ENCODE measurements at regions not wholly inside any gene's neighbourhood (a gene's known extent, or its start where the extent isn't known, plus 50 kb on each side); places are given as distances from the start of the nearest gene placed in this dataset.
A peak's percentile ranks its signal among the peaks of the same experiment; 100 is the strongest.
"Not testable (repeated sequence)": the region's sequence is repeated elsewhere in the genome, so short reads cannot be mapped to it uniquely, and the experiment has no call there.

DNA sequence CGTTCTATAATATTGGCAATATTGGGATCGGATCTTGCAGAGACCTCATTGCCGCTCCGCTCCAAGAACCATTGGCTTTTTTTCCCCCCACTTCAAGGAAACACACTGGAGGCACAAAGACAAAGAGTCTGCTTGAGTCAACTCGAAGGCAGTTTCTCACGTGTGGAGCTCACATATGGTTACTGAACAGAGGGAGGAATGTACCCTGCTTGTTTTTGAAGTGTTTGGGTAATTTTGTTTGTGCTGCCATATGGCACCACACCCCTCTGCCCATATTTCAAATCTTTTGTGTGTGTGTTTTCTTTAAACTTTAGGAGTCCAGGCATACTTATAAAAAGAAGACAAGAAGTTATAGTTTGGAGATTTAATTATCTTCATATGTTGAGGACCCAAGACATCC, 595.9 kb downstream of the DTWD2 start:
- no peak for DNase-seq (ENCODE audit: low read depth, low spot score)

DNA sequence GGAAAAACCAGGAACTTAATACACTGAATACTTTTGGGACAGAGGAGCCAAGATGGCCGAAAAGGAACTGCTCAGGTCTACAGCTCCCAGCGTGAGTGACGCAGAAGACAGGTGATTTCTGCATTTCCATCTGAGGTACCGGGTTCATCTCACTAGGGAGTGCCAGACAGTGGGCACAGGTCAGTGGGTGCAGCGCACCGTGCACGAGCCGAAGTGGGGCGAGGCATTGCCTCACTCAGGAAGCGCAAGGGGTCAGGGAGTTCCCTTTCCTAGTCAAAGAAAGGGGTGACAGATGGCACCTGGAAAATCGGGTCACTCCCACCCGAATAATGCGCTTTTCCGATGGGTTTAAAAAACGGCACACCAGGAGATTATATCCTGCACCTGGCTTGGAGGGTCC, 605.4 kb downstream of the DTWD2 start:
- not testable (repeated sequence) for DNase-seq (ENCODE audit: low read depth, low spot score)

DNA sequence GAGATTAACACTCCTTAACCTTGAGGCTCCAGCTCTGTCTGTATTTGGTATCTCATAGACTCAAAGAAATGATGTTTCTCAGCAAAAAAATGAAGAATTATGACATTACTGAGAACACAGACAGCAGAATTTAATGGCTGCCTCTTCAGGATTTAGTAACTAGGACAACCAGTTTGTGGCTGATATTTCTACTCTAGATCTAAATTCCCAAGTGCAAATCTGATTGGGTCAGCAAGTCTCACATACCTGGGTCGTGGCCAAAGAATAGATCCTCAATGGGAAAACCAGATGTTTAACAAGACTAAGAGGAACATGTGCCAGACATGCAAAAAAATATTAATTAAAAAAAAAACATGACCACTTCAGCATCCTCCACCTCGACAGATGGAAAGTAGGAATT, 608.9 kb downstream of the DTWD2 start:
- no peak for DNase-seq (ENCODE audit: low read depth, low spot score)

DNA sequence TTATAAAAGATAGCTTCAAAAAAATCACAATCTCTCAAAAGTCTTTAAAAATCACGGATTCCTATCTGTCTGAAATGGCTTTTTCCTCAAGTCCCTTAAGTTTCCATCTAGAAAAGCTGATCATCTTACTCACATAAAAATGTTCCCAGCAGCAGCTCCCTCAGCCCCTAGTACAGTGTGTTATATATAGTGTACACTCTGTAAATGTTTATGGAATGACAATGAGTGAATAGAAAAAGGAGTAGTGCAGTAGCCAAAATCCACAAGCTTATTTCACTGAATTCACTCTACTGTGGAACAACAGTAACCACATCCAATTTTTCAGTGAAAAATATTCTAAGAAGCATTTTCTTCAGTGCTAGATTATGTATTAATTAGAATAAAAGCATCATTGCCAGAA, 609.4 kb downstream of the DTWD2 start:
- no peak for DNase-seq (ENCODE audit: low read depth, low spot score)

DNA sequence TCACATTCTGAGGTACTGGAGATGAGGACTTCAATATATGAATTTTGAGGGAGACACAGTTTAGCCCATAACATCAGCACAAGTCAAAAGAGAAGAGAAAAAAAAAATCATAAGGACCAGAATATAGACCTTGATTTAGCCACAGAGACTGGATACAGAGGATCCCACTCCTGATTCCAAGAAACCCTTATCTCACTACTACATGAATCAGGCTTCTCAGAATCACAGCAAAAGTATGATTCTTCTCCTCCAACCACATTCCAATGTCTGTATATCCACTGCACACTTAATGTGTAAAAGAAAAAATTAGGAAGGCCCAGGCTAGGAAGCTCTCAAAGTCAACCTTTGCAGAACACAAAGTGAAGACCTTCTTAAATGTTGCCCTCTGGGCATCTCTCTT, 610.9 kb downstream of the DTWD2 start:
- no peak for DNase-seq (ENCODE audit: low read depth, low spot score)

DNA sequence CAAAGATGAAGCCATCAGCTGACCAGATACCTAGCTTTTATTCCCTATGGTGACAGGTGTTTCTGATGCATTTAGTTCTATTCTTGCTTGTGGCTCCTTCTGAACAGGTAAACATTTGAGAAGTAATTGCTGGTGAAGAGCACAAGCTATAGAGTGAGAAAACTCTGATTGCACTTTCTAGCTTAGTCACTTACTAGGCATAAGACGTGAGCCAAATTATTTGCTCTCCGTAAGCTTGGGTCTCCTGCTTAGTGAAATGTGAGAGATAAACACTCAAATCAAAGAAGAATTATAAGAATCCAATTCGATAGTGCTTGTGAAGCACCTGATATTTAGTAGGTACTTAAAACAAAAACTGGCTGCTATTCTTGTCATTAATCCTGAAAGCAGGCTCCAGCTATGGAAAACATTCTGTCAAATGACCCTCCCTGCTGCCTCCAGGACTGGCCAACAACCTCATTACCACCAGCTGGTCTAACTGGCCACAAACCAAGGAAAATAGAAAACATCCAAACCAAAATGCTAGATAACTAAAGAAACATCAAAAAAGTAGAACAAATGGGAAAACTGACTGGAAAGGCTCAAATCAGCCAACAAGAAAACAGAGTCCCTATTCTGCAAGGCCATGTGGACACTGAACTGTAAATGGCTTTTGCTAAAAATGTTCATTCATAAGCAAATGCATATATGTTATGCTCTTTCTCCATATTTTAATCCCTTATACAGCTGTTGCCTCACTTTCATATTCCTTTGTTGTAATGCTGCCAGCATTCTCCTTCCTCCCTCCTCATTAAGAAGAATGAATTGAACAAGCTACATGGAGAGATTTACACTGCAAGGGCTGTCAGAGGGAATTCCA, 616.1 kb downstream of the DTWD2 start:
- no peak for DNase-seq (ENCODE audit: low read depth, low spot score)

DNA sequence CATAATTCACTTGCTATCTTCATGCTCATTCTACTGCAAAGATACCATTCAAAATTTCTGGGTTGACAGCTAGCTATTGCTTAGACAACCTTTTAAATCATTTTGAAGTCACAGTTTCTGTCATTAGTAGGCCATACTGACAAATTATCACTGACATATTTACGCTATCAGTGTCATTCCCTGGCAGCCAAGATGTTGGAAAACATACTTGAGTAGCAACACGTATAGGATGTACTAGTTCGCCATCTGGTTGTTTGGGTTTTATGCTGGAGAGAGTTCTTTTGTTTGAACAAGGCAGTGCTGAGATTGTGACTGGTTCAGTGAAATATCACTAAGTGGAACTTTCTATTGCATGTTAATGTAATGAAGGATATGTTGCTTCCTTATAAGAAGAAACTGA, 621.9 kb downstream of the DTWD2 start:
- no peak for DNase-seq (ENCODE audit: low read depth, low spot score)

DNA sequence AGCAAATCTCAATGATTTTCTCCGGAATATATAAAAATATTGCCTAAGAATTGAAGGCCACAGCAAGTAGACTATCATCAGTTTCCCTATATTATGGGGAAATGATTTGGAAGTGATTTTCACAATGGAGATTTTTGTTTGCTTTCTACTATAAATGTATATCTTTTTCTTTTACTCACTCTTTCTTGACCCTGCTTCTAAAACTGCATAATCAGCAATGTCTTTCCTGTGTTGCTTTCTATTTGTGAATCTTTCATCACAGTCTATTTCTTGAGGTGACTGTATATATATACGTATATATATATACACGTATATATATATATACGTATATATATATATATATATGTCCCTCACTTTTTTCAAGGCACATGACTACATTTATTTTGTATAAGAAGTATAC, 622.6 kb downstream of the DTWD2 start:
- DNase-seq (ENCODE audit: low read depth, low spot score), result no peak

DNA sequence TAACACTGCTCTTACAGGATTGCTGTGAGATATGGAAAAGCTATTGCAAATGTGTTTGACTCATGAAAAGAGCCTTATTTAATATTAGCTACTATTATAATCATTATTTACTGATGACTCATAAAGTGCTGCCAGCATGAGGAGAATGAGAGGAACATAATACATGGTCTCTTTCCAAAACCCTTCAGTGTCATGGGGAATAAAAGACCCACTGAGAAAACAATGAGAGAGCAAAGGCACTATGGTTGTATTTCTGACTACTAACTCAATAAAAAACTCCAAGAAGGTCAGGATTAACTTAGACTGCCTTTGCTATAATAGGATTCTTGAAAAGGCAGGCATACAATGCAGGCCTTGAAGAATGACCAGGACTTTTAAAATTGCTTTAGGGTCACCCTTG, 633.5 kb downstream of the DTWD2 start:
- DNase-seq (ENCODE audit: low read depth, low spot score), result peak; percentile 29

DNA sequence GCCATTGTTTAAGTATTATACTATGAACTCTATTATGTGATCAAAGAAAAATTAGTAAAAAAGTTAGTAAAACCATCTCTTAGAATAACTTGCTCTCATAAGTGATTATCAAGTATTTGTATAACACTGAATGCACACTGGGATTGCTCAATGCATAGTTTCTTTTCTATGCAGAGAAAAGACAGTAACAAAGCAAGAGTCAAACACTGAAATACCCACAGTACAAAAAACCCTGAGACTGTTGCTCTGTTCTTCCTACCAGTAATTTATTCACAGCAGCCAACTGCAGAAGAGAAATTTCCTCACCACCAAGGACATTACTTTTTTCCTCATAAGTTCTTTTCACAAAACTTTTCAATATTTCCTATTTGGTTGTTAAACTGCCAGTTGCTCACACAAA, 634.4 kb downstream of the DTWD2 start:
- no peak for DNase-seq (ENCODE audit: low read depth, low spot score)

DNA sequence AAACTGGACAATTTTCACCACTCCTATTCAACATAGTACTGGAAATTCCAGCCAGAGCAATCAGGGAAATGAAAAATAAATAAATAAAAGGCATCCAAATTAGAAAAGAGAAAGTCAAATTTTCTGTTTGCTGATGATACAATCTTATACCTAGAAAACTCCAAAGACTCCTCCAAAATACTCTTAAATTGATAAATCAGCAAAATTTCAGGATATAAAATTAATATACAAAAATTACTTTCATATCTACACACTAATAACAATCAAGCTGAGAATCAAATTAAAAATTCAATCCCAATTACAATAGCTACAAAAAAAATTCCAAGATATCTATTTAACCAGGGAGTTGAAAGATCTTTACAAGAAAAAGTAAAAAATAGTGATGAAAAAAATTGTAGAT, 651.9 kb downstream of the DTWD2 start:
- DNase-seq (ENCODE audit: low read depth, low spot score), result no peak

DNA sequence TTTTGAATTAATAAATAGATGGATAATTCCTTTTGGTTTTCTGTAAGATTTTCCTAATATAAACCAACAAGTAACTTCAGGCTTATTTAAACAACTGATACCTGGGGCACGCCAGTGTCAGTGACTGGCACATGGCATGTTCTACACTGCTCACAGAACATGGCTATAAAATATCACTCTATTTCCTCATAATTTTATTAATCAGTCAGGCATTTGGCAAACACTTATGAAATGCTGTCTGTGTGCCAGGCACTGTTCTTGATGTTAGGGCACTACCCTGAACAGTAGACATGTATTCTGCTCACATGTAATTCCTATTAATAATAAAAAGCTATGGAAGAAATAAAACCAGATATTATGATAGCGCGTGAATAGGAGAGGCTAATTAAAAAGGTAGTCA, 661.0 kb downstream of the DTWD2 start:
- DNase-seq (ENCODE audit: low read depth, low spot score), result no peak

DNA sequence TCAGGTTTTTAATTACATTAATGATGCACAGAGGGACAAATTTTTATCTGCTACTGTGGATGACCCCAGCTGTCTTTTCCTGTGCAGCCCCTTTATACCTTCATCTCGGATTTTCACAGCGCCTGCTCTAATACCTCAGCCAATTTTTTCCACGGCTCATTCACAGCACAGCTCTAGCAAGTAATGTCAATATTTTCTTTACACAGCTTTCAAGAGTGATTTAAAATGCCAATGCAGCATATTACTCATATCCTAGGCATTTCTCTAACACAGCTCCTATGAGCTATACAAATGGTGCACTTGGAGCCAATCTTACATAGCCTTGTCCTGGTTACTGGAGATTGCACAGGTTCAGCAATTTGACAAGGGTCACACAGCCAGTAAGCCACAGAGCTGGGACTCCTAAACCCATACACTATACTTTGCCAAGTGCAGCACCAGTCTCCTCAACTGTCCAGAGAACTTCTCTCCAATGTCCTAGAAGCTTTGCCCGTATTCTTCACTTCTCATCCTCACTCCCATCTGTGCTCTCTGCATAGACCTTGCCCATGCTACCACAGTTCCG, 661.8 kb downstream of the DTWD2 start:
- peak; percentile 38 for DNase-seq (ENCODE audit: low read depth, low spot score)

DNA sequence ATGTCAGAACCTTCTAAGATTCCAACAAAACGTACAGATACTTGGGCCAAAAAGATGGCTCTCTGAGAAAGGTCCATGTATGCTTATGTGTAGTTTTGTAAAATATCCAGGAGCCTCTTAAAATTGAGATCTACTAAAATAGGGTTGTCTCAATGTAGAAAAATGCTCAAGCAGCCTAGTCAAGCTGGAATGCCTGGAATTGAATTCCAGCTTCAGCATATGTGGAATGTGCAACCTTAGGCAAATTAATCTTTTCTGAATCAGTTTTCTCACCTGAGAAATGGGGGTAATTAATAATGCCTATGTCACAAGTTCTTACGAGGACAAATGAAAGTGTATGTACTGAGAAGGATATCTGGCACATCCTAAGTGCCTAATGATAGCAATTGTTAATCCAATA, 662.4 kb downstream of the DTWD2 start:
- DNase-seq (ENCODE audit: low read depth, low spot score), result no peak

DNA sequence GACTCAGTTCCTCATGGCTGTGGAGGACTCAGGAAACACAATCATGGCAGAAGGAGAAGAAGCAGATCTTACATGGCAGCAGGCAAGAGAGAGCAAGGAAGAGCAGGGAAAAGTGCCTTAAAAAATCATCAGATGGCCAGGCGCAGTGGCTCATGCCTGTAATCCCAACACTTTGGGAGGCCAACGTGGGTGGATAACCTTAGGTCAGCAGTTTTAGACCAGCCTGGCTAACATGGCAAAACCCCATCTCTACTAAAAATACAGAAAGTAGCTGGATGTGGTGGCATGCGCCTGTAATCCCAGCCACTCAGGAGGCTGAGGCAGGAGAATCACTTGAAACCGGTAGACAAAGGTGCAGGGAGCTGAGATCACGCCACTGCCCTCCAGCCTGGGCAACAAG, 664.6 kb downstream of the DTWD2 start:
- not testable (repeated sequence) for DNase-seq (ENCODE audit: low read depth, low spot score)

DNA sequence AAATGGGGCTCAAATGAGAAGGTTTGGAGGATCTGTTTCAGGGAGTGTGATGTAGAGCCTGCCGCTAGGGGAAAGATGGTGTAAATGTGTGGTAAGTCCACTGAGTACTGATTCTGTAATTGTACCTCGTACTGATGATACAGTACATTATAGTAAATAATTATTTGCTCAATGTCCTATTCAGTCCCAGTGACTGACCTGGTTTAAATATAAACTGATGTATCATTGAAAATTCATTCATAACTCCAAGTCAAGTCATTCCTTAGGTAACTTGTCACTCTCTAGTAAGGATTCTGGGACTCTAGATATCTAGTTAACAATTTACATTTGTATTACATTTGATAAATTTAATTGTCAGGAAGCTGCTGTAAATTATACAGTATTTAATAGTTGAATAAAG, 667.3 kb downstream of the DTWD2 start:
- DNase-seq (ENCODE audit: low read depth, low spot score), result no peak

DNA sequence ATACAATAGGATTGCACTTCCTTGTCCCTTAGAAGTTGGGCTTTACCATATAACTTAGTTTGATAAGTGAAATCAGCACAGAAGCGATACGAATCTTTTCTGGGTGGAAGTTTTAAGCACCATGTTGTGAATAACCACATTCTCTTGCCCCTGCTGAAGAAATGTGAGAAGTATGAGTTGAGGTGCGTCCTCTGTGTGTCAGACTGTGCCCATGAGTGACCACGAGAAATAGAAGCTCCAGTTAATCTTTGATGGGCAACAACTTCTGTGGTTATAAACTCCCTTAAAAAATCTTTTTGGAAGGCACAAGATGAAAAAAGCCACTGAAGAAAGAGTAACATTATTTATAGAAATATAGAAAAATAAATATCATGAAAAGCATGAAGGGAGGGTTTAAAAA, 668.2 kb downstream of the DTWD2 start:
- DNase-seq (ENCODE audit: low read depth, low spot score), result no peak

DNA sequence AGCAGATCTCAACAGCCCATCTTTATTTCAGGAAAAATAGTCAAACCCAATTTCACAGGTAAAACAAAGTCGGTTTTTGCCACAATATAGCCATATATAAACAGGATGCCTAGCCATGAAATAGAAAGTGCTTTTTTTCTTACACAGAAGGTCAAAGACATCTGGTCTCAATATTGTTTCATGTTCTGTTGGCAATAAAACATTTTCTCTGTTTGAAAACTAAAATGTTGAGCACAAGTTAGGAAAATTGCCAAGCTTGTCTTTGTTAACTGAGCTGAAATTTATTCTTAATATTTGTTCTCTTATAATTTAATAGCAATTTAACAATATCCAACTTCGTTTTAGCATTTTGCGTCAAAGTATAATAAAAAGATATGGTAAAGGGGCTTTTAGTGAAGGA, 673.4 kb downstream of the DTWD2 start:
- peak; percentile 1 for DNase-seq (ENCODE audit: low read depth, low spot score)

DNA sequence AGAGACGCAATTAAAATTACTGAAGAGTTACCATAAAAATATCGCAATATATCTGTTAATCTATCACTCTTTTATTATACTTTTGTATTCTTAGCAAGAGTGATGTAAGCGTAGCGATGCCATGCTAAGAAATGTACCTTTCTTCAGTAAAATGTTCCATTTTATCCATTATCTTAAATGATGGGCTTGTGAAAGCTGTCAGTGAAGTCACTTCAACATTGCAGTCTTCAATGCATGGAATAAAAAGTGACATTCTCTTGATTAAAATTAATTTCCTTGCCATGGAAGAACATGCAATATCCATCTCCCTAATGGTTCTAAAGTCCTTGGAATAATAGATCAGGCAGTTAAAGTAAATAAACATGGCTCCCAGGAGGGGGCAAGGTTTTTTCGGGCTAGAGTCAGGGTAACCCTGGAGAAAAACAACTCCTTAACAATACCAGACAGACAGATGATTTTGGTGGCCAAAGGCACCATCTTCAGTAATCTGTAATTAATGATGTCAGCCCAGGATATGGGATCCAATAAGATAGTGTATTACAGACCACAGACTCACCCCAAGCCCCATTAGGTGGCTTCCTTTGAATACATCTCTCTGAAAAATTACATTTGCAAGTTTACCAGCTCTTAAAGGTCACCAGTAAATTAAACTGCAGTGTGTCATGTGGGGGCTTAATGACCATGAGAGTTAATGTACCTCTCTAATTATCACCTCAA, 677.1 kb downstream of the DTWD2 start:
- peak; percentile 18 for DNase-seq (ENCODE audit: low read depth, low spot score)

DNA sequence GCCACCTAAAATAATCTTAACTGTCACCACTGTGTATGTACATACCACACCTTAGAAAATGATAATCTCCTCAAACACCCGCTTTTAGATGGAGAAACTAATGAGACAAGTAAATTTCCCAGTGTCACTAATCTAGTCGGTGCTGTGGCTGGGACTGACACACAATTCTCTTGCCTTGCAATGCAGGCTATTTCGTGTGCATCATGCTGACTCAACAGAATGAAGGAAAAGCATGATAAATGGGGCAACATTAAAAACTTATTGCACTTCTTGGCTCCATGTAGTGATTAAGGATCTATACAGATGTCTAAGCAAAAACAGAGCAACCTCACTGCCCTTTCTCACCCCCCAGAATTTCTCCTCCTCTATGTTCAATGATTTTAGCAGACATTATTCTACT, 677.9 kb downstream of the DTWD2 start:
- no peak for DNase-seq (ENCODE audit: low read depth, low spot score)

DNA sequence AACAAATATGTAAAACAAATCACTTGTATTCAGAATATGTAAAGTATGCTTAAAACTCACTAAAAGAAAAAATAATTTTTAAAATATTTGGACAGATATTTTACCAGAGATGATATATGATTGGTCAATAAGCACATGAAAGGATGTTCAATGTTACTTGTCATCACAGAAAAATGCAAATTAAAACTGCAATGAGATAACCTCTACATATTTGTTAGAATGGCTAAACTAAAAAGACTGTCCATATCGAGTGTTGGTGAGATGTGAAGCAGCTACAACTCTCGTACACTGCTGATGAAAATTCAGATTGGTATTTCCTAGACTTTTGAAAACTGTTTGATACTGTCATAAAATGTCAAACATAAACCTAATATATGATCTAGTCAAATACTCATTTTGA, 685.1 kb downstream of the DTWD2 start:
- no peak for DNase-seq (ENCODE audit: low read depth, low spot score)

DNA sequence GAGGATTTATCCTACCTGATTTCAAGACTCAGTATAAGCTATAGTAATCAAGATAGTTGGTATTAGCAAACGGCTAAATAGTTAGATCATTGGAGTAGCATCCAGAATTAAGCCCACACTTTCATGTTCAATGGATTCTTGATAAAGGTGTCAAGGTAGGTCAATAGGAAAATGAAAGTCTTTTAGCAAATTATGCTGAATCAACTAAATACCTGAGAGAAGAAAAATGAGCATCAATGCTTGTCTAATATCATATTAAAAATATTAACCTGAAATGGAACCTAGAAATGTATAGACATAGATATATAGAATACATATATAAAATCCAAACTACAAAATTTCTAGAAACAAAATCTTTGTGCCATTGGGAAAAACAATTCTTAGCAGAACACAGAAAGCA, 685.6 kb downstream of the DTWD2 start:
- no peak for DNase-seq (ENCODE audit: low read depth, low spot score)

DNA sequence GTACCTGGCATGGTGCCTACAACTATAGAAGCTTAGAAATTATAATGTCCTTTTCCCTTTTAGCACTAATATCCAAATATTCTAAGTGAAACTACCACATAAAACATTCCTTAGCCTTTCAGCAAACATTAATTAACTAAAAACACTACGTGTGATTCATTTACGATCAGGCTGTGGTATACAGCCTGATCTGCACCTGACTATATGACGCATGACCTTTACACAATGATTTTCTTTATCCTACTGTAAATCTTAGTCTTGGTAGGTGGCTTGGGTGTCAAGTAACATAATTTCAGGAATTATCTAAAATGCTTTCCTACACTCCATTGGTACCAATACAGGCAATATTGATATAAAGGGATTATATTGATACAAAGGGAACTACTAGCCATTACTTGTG, 686.7 kb downstream of the DTWD2 start:
- no peak for DNase-seq (ENCODE audit: low read depth, low spot score)

Data from brain pericyte (primary cell).